ENCODE measurements at regions not wholly inside any gene's neighbourhood (a gene's known extent, or its start where the extent isn't known, plus 50 kb on each side); places are given as distances from the start of the nearest gene placed in this dataset.
A peak's percentile ranks its signal among the peaks of the same experiment; 100 is the strongest.

DNA sequence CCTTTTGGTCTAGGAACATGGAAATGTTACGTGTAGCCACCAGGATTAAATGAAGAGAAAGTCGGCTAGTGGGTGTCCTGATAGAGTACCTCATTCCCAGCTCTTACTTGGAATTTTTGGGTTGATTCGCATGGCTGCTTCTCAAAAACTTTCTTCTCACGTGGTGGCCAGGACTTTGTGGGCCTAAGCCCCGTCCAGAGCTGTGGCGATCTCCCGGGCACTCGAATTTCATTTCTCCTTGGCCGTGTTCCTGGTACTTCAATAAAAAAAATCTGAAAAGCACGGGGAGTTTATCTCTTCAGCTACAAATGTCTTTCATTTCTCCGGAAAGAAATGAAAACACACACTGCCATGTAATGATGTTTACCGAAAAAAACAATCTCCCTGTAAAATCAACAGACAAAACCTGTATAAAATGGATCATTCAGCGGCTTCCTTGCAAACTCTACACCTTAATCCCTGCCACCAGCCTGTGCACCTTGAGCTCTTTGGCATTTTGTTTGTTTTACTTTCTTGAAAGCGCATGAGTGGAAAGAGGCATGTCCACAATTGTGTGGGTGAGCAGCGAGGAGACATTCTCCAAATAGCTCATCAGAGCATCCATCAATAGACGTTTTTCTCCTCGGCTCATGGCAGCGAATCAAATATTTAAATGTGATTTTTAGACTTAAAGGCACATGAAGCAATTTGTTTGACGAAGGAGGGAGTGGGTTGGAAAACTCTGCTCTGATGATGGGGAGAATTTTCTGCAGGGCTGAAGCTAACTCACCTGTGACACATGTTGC, 173.1 kb downstream of the TFAP2C start:
- no peak for DNase-seq (ENCODE audit: low read depth)

DNA sequence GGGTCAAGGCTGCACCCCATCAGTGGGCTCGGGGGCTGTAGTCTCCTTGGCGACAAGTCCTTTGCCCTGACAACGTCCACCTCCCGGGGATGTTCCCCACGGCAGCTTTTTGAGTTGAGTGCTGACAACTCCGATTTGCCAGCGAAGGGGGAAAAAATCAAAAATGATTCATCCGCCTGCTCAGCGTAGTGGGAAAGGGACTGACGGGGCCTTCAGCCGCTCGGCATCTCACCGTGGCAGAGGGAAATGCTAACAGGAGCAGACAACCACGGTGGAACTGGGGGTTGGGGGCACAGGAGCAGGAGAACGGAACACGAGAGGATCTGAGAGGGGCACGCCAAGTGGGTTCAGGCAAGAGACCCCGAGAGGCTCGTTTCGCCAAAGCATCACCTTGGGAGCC, 173.7 kb downstream of the TFAP2C start:
- no peak for DNase-seq (ENCODE audit: low read depth)

DNA sequence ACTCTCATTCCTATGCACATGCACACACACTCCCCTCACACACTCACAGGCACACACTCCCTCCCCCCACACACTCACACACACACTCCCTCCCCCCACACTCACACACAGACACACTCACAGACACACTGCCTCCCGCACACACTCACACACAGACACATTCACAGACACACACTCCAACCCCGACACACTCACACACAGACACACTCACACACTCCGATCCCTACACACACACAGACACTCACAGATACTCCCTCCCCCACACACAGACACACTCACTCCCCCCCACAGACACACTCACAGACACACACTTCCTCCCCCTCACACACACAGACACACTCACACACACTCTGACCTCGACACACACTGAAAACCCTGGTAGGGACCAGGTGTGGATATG, 176.2 kb downstream of the TFAP2C start:
- no peak for DNase-seq (ENCODE audit: low read depth)

DNA sequence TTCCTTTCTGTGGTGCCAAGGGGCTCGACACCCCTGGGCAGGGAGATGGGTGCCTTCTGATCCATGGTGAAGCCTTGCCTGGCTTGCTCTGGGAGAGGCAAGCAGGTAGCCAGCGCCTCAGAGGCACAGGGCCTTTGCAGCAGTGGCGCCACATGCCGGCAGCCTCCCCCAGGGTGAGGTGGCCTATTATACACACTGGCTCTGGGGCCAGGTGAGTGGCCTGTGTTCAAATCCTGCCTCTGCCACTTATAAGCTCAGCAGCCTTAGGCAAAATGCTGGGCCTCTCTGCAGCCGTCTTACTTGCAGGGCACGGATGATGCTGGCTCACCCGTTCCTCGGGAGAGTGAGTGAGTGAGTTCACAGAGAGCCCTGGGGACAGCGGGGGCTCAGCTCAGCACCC, 176.9 kb downstream of the TFAP2C start:
- no peak for DNase-seq (ENCODE audit: low read depth)

DNA sequence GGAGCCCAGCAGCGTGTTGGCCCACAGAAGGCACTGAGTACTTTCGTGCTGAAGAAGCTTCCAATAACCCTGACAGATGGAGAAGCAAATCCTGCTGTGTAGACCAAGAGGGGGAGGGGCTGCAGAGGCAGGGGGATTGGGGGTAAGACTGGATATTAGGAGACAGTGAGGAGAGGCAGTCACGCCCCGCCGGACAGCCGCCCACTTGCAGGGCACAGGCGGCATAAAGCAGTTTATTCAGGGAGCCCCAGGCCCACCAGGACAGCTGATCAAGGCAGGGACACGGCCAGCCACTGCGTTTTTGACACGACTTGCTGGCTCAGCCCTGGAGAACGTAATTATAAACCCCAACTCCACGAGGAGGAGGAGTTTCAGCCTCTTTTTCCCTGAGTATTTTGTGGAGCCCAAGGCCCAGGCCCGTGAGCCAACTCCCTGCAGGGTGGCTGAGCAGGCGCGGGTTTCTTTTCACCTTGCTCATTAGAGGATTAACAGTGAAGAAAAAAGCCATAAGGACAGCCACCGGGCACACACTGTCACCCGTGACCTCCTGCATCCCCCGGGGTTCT, 177.9 kb downstream of the TFAP2C start:
- no peak for DNase-seq (ENCODE audit: low read depth)

DNA sequence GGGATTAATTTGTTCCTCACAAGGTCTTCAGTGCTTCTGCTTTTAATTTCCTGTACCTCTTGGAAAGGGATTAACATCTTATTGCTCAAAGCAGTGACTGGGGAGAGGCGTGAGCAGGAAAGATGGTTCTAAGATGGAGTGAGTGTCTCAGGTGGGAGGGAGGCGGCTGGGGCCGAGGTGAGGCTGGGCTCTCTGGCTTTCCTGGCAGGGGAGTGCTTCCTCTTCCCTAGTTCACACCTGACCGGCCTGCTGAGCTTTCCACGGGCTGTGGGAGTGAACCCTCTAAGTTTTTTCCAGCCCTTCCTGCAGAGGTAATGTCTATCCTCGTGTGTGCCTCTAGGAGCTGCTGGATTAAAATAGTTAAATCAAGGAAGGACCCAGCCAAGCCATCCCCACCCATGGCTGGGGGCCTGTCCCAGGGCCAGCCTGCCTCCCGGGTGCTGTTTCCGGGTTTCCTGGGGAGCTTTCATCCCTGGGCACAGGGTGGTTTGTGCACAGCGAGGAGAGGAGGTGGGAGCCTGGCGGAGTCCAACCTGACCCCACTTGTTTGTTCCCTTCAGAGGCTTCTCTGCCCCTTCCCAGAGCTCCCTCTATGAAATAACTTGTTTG, 179.1 kb downstream of the TFAP2C start:
- DNase-seq (ENCODE audit: low read depth): no peak

DNA sequence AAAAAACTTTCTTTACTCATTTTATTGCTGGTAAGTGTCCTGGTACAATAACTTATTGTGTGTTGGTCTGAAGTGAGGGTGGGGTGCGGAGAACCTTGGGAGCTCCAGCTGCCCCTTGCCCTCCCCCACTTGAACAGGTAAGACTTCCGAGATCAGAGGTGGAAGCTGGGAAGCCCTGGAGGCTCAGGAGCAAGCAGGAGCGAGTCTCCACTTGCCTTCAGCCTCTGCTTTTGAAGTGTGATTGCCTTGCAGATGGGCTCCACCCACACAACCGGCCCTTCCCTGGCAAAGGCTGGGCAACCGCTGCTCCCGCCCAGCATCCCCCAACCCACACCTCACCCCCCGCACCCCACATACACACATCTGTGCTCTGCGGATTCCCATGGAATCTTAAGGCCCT, 179.6 kb downstream of the TFAP2C start:
- DNase-seq (ENCODE audit: low read depth): no peak

DNA sequence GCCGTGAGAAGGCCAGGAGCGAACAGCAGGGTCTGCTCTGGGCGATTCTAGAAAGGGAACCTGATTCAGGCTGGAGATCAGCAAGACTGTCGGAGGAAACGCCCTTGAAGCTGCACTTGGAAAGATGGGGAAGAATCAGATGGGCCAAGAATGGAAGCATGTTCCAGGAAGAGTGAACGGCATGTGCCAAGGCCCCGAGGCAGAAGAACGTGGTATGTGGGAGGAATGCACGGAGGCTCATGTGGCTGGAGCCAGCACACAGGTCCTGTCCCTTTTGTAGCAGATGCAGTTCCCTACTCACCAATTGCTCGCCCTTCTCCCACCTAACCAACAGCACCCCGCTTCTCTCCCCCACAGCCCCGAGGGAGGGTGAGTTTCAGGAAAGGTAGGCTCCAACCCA, 180.6 kb downstream of the TFAP2C start:
- DNase-seq (ENCODE audit: low read depth): no peak

DNA sequence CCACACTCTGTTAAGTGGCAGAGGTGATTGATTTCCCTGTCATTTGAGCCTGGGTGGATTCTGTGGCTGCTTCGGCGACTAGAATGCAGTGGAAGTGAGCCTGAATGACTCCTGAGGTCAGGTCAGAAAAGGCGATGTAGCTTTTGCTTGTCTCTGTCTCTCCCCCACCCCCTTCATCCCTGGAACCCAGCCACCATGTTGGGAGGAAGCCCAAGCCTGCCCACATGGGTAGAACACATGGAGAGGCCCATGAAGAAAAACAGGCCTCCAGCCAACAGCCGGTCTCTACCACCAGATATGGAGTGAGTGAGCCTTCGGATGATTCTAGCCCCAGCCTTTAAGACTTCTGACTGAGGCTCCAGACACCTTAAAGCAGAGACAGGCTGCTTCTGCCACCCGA, 181.0 kb downstream of the TFAP2C start:
- no peak for DNase-seq (ENCODE audit: low read depth)

DNA sequence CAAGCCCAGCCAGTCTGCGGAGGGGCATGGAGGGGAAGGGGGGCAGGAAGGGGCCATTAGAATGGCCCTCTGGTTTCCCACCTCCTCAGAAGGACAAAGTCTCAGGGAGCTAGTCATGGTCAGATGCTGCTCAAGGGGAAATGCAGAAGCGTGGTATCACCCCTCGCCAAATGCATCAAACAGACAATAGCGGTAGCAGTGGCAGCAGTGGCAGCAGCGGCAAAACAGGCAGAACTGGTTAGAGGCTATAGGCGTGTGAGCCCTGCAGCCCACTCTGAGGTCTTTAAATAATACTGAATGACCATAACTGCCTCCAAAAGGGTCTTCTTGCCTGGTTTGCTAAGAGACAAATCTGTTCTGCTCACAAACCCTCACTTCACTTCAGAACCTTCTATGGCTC, 186.7 kb downstream of the TFAP2C start:
- no peak for DNase-seq (ENCODE audit: low read depth)

DNA sequence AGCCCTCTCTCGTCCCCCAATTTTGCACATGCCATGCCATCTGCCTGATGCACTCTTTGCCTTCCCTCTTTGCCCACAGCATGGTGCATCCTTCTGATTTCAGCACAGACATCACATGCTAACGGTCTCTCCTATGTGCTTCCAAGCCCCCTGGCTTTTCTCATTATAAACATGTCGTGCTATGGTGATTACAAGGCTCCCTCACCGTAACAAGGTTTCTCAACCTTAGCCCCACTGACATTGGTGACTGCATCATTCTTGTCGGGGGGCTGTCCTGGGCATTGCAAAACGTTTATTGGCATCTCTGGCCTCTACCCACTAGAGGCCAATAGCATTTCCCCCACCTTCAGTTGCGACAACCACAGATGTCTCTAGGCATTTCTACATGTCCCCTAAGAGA, 187.2 kb downstream of the TFAP2C start:
- no peak for DNase-seq (ENCODE audit: low read depth)

DNA sequence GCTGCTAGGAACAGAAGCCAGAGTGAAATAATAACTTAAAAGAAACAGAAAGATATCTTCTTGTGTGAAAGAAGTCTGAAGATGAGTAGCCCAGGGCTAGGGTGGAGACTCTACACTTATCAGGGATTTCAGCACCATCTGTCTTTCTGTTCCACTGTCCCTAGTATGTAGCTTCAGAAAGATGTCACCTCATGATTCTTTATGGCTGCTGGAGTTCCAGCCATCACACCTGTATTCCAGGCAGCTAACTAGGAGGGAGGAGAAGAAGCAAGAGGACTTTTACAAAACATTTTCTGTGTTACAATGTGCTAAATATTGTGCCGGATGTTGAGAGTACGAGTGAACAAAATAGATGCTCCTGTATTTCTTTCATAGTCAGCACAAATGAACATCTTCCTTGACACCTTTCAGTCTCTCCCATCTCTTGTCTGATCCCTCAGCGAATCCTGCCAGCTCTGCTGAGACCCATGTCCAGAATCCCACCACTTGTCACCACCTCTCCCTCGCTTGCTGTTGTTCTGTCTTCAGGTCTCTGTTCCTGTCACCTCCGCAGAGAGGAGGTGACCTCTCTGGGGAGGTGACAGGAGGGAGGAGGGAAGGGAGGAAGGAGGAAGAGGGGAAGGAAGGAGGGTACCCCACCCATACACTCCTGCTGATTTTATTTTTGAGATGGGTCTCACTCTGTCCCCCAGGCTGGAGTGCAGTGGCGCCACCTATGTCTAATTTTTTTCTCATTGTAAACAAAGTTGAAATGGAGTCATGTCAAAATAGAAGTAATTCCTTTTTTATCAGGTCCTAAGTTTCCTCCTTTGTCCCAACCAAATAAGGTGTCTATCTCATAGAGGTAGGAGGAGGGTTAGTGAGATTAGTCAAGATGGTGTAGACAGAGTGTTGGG, 188.9 kb downstream of the TFAP2C start:
- DNase-seq (ENCODE audit: low read depth): no peak

DNA sequence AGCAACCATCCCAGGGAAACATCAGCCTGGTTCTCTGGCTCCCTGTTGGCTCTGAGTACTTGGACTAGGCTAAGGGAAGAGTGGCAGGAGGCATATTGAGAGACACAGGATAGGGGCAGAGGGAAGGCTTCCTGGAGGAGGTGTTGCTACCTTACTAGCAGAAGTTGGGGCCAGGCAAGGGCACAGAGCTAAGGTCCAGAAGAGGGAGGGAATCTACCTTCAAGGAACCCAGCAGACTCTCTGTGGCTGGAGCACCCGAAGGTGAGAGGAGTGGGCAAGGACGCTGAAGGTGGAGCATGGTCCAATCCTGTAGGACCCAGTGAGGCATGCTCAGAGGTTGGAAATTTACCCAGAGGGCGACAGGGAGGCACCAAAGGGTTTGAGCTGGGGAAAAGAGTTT, 191.9 kb downstream of the TFAP2C start:
- no peak for DNase-seq (ENCODE audit: low read depth)

DNA sequence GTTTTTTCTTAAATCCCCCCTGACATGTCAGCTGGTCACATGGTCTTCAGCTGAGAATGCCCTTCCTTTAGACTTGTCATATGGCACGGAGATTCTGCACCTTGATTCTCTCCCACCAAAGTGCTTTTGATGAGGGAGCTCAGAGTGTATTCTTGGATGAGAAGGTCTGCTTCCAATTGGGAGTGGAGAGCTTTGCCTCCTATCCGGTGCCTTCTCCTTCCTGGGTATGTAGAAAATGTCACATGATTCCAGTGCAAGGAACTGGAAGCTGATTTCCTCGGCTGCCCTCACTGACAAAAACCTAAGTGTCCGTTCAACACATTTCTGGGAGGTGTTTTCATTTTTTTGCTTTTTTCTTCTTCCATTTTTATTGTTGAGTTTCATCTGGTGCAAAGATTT, 197.2 kb downstream of the TFAP2C start:
- peak; percentile 28 for DNase-seq (ENCODE audit: low read depth)

DNA sequence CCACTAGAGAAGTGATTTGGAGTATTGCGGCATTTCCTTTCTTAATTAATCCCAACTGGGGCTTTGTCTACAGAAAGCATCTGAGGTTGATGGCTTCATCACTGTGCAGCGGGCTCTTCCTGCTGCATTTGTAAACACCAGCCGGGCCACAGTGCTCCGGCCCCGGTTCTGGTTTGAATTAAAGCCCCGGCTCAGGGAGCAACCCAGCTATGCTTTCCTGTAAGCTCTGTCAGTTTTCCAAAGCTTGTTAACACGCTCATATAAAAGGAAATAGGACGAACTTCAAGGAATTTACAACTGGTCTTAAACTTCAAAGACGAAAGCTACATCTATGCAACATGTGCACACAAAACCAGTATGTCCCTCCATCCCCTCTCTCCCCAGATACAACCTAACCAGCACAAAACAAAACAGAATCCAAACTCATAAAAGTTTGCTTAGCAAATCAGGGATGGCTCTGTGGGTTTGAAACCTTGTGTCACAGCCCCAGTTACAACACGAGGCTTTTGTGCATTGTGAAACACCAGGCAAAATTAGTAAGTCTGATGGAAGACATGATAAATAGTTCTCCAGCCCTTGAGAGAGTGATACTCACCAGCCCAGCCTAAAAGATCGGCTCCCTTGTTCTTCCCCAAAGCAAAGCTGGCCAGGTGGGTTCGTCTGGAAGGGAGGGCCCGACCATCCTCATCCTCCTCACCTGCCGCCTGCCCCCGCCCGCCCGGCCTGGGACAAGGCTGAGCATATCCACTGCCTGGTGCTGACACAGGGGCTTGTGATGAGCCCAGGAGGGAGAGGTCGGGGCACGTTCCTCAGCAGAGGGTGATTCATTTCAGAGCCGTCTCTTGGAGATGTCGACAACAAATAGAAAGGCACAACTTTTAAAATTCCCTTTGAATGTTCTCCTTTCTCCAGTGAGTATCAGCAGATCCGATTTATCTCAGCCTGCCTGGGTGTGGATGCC, 197.9 kb downstream of the TFAP2C start:
- DNase-seq (ENCODE audit: low read depth): peak; percentile 74

DNA sequence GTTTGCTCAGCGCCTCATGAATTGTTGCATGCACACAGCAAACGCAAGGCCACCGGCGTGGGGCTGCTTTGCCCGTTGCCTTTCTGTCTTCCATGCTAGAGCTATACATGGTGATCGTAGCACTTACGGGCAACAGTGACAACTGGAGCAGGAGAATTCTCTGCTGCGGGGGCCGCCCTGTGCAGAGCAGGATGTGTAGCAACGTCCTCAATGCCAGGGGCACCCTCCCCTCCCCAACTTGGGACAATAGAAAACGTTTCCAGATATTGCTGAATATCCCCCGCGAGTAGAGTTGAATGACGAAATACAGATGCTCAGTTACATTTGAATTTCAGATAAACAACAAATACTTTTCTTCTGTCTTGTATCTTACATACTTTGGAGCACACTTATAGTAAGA, 198.7 kb downstream of the TFAP2C start:
- no peak for DNase-seq (ENCODE audit: low read depth)

DNA sequence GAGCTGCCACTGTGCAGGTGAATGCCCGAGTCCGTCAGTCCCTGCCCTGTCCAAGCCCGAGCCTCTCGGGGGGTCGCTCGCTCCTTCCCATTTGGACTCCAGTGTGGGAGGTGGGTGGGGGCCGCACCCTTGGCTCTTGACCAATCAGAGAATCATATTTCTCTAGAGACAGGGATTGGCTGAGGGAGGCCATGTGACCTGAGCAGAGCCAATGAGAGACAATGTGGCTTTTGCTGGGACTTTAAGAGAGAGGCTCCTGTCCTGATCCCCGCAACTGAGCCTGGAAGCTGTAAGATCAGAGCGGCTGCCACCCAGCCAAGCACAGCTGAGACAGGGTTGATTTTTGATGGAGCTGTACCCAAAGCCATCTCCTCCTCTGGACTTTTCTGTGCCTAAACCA, 199.3 kb downstream of the TFAP2C start:
- DNase-seq (ENCODE audit: low read depth): peak; percentile 13

DNA sequence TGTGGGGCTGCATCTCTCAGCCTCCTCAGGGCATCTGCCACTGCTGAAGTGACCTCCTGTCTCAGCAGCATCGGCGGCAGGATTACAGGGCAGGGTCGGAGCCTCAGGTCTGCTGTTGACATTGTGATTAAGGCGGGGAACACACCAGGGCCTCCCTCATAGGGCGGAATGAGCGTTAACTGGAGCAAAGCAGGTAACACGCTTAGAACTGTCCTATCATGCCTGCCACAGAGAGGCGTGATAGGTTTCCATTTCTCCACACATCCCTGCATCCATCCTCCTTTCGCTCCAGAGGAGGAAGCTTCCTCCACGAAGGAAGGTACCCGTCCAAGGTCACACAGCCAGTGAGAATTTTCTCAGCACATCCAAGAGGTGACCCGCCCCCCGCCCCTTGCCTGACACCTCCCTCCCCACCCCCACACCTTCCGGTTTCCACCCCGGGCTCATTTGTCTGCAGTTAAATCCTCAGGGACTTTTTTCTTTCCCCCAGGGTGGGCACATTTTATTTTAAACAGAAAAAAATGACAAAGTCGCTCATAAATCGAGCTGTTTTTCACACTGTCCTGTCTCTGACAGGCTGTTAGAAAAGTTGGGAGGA, 200.8 kb downstream of the TFAP2C start:
- DNase-seq (ENCODE audit: low read depth): no peak

DNA sequence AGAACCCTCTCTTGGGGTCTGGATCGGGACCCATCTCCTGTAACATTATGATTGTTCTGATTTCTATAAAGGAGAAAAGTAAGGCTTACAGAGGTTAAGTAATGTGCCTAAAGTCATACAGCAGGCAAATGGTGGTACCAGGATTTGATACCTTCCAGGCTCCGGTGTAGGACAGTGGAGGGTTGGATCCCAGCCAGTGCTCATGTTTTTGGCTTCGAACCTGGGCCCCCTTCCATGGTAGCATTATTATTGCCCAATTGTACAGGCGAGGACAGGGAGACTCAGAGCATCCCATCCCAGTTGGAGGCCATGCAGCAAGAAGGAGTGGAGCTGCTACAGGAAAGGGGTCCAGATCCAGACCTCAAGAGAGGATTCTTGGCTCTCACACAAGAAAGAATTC, 202.7 kb downstream of the TFAP2C start:
- no peak for DNase-seq (ENCODE audit: low read depth)

DNA sequence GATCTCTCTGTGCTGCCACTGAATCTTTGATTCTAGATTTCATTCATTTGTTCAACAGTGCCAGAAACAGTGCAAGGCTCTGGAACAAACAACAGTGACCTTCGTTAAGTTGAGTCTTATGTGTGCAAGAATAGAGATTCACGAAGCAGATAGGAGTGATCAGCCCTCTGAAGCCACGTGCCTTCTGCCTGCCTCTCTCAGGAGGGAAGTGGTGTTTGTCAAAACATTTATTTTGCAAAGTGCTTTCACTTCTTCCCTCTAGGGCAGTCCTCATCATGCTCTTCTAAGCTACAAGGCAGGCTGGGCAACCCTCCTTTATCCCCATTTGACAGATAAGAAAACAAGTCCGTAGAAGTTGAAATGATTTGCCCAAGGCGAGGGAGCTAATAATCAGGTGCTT, 204.3 kb downstream of the TFAP2C start:
- DNase-seq (ENCODE audit: low read depth): no peak
